ENCODE measurements at regions not wholly inside any gene's neighbourhood (a gene's known extent, or its start where the extent isn't known, plus 50 kb on each side); places are given as distances from the start of the nearest gene placed in this dataset.

- Mint-ChIP-seq H3K36me3 (ENCODE audit: insufficient read depth) (no peaks in the 10 kb centered on the region), H3K4me1 (ENCODE audit: low read depth in 2 of 2) (no peaks in the 10 kb centered on the region), H3K27me3 (peaks cover 6 to 28% of the 10 kb centered on the region in 2 donors), H3K4me3 (no peak overlapping the region), H3K9me3 (no peaks in the 10 kb centered on the region), H3K27ac (no peak overlapping the region)
- ATAC-seq (replicated peaks) (no peak), DNase-seq (no peak)
These were observed 327.8 kb upstream of the USP24 start for GRCh38 chr1:55542901-55543504.

GRCh38 chr1:55541296-55541695, 326.1 kb upstream of the USP24 start:
- DNase-seq = no peak
- no peak for ATAC-seq (replicated peaks)
- H3K36me3 Mint-ChIP-seq (ENCODE audit: insufficient read depth) = no peaks in the 10 kb centered on the region
- no peaks in the 10 kb centered on the region for H3K9me3 Mint-ChIP-seq
- H3K27ac Mint-ChIP-seq = no peak overlapping the region
- H3K4me3 Mint-ChIP-seq = no peak overlapping the region
- H3K4me1 Mint-ChIP-seq (ENCODE audit: low read depth in 2 of 2) = no peaks in the 10 kb centered on the region
- H3K27me3 Mint-ChIP-seq = peaks cover under 1 to 17% of the 10 kb centered on the region in 2 donors

DNA sequence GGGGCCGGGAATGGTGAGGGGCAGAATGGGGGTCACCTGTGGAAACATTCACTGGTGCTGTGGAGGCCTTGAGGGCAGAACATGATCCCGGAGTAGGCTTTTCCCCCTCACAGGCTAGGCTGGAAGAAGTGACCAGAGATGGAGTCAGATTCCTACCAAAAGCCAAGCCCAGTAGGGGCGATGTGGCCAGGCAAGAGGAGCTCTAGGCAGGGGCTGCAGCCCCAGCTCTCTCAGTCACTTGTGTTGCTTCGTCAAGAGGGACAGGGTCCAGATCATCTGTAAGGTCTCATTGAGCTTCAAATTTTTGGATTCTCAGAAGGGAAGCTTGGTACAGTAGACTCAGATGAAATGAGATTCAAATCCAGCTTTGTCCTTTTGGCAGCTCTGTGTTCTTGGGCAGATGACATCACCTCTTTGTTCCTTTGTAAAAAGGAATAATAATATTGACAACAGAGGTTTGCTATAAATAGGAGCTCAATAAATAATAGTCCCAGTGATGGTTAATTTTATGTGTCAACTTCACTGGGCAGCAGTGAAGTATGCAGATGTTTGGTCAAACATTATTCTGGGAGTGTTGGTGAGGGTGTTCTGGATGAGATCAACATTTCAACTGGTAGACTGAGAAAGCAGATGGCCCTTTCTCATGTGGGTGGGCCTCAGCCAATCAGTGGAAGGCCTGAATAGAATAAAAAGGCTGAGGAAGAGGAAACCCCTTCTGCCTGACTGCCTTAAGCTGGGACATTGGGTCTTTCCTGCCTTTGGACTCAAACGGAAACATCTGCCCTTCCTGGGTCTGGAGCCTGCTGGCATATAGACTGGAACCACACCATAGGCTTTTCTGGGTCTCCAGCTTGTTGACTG, 324.7 kb upstream of the USP24 start:
- no peak overlapping the region for H3K4me3 Mint-ChIP-seq
- no peak for DNase-seq
- no peaks in the 10 kb centered on the region for H3K9me3 Mint-ChIP-seq
- H3K27me3 Mint-ChIP-seq = peaks cover 0 to 5% of the 10 kb centered on the region in 2 donors
- H3K4me1 Mint-ChIP-seq (ENCODE audit: low read depth in 2 of 2) = no peaks in the 10 kb centered on the region
- no peak overlapping the region for H3K27ac Mint-ChIP-seq
- H3K36me3 Mint-ChIP-seq (ENCODE audit: insufficient read depth) = no peaks in the 10 kb centered on the region
- no peak for ATAC-seq (replicated peaks)

- no peak for ATAC-seq (replicated peaks)
- H3K36me3 Mint-ChIP-seq (ENCODE audit: insufficient read depth) = no peaks in the 10 kb centered on the region
- no peaks in the 10 kb centered on the region for H3K9me3 Mint-ChIP-seq
- DNase-seq = no peak
- no peaks in the 10 kb centered on the region for H3K27me3 Mint-ChIP-seq
- no peaks in the 10 kb centered on the region for H3K4me1 Mint-ChIP-seq (ENCODE audit: low read depth in 2 of 2)
- H3K27ac Mint-ChIP-seq = no peak overlapping the region
- no peak overlapping the region for H3K4me3 Mint-ChIP-seq
These were observed 323.3 kb upstream of the USP24 start for GRCh38 chr1:55538428-55538827.

DNA sequence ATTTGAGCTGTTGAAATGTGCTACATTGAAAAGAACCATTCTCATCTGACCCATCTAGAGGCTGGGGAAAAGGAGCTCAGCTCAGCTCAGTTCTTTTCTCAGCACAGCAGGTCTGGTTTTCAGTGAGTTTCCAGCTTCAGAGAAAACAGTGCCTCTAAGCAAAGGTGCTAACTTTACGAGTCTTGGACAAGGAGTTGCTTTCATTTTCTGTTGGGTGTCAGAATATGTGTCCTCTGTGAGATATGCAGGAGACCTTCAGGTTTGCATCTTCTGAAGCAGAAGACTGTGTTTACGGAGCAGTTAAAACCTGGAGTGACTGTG, 321.3 kb upstream of the USP24 start:
- no peak overlapping the region for H3K27ac Mint-ChIP-seq
- H3K4me1 Mint-ChIP-seq (ENCODE audit: low read depth in 2 of 2) = no peaks in the 10 kb centered on the region

GRCh38 chr1:55535724-55536544, 320.8 kb upstream of the USP24 start:
- Mint-ChIP-seq H3K27me3 (peaks cover 15 to 18% of the 10 kb centered on the region in 2 donors), H3K4me3 (peak overlapping the region in 1 of 2 donors; percentile 21), H3K4me1 (ENCODE audit: low read depth in 2 of 2) (no peaks in the 10 kb centered on the region), H3K9me3 (no peaks in the 10 kb centered on the region), H3K27ac (no peak overlapping the region), H3K36me3 (ENCODE audit: insufficient read depth) (no peaks in the 10 kb centered on the region)
- ATAC-seq (replicated peaks) (no peak), DNase-seq (no peak)

More for the DNA sequence above, 321.3 kb upstream of the USP24 start:
- Mint-ChIP-seq H3K9me3 (no peaks in the 10 kb centered on the region), H3K27me3 (peaks cover 10 to 13% of the 10 kb centered on the region in 2 donors), H3K4me3 (no peak overlapping the region), H3K36me3 (ENCODE audit: insufficient read depth) (no peaks in the 10 kb centered on the region)
- ATAC-seq (replicated peaks) (no peak), DNase-seq (no peak)

DNA sequence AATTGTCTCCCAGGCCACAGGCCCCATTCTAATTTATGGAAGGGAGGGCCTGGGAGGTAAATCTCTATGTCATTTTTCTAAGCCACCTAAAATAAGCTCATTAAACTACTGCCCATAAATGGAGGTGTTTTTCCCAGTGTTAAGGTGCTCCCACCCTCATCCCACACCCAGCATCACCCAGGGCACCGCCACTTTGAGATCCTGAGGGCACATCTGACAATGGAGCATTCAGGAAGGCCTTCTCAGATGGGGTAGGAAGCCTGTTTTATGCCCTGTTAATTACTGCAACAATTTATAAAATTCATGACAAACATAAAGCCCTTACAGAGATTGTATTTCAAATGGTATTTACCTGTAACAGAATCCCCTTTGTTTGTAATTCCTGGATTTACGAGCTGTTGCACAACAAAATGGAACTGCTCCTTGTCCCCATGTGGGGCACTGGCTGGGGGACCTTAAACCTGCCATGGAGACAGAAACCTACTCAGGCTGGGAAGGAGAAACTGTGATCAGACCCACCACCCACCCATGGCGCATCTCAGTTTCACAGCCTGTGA, 319.5 kb upstream of the USP24 start:
- H3K27me3 Mint-ChIP-seq = peaks cover 19 to 21% of the 10 kb centered on the region in 2 donors
- DNase-seq (no peak), ATAC-seq (replicated peaks) (no peak)
- H3K9me3 Mint-ChIP-seq = no peaks in the 10 kb centered on the region
- H3K27ac Mint-ChIP-seq = no peak overlapping the region
- H3K4me3 Mint-ChIP-seq = no peak overlapping the region
- H3K36me3 Mint-ChIP-seq (ENCODE audit: insufficient read depth) = no peaks in the 10 kb centered on the region
- H3K4me1 Mint-ChIP-seq (ENCODE audit: low read depth in 2 of 2) = no peaks in the 10 kb centered on the region

- Mint-ChIP-seq H3K4me3 (no peak overlapping the region), H3K36me3 (ENCODE audit: insufficient read depth) (no peaks in the 10 kb centered on the region), H3K4me1 (ENCODE audit: low read depth in 2 of 2) (no peaks in the 10 kb centered on the region), H3K9me3 (no peaks in the 10 kb centered on the region), H3K27me3 (peaks cover 38 to 39% of the 10 kb centered on the region in 2 donors), H3K27ac (no peak overlapping the region)
- ATAC-seq (replicated peaks) (no peak), DNase-seq (no peak)
These were observed 316.5 kb upstream of the USP24 start for GRCh38 chr1:55531644-55532043.

GRCh38 chr1:55530749-55531478, 315.8 kb upstream of the USP24 start:
- Mint-ChIP-seq H3K27ac (no peak overlapping the region), H3K4me3 (no peak overlapping the region), H3K27me3 (peaks cover 43 to 44% of the 10 kb centered on the region in 2 donors), H3K9me3 (no peaks in the 10 kb centered on the region), H3K4me1 (ENCODE audit: low read depth in 2 of 2) (no peaks in the 10 kb centered on the region), H3K36me3 (ENCODE audit: insufficient read depth) (no peaks in the 10 kb centered on the region)
- DNase-seq (no peak), ATAC-seq (replicated peaks) (no peak)

GRCh38 chr1:55529017-55529416, 313.9 kb upstream of the USP24 start:
- Mint-ChIP-seq H3K4me3 (no peak overlapping the region), H3K4me1 (ENCODE audit: low read depth in 2 of 2) (no peaks in the 10 kb centered on the region), H3K9me3 (no peaks in the 10 kb centered on the region), H3K36me3 (ENCODE audit: insufficient read depth) (no peaks in the 10 kb centered on the region), H3K27me3 (peaks cover 46 to 51% of the 10 kb centered on the region in 2 donors), H3K27ac (no peak overlapping the region)
- ATAC-seq (replicated peaks) (no peak), DNase-seq (no peak)

DNA sequence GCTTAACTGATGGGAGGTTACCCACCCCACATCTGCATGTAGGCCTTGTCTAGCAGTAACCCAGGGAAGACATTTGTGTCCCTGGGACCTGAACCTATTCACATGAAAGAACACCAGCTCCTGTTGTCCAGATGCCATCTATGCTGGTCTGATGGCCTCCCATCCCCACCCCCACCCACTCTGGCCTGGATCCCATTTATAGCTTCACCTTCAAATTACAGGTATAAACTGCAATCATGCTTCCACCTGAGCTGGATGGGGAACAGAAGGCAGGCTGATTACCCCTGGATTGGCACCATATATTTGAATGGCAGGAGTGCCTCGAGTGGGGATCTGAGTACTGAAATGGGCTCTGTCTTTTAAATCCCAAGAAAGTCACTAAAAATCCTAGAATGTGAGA, 312.7 kb upstream of the USP24 start:
- H3K27ac Mint-ChIP-seq = no peak overlapping the region
- no peak for DNase-seq
- no peaks in the 10 kb centered on the region for H3K36me3 Mint-ChIP-seq (ENCODE audit: insufficient read depth)

GRCh38 chr1:55526716-55527115, 311.6 kb upstream of the USP24 start:
- H3K36me3 Mint-ChIP-seq (ENCODE audit: insufficient read depth) = no peaks in the 10 kb centered on the region
- H3K9me3 Mint-ChIP-seq = no peaks in the 10 kb centered on the region
- no peaks in the 10 kb centered on the region for H3K4me1 Mint-ChIP-seq (ENCODE audit: low read depth in 2 of 2)
- DNase-seq (no peak), ATAC-seq (replicated peaks) (no peak)
- no peak overlapping the region for H3K4me3 Mint-ChIP-seq
- no peak overlapping the region for H3K27ac Mint-ChIP-seq
- H3K27me3 Mint-ChIP-seq = peaks cover 42 to 52% of the 10 kb centered on the region in 2 donors

More for the DNA sequence above, 312.7 kb upstream of the USP24 start:
- ATAC-seq (replicated peaks) = no peak
- no peaks in the 10 kb centered on the region for H3K9me3 Mint-ChIP-seq
- H3K4me1 Mint-ChIP-seq (ENCODE audit: low read depth in 2 of 2) = no peaks in the 10 kb centered on the region
- H3K4me3 Mint-ChIP-seq = no peak overlapping the region
- peaks cover 48 to 55% of the 10 kb centered on the region in 2 donors for H3K27me3 Mint-ChIP-seq

DNA sequence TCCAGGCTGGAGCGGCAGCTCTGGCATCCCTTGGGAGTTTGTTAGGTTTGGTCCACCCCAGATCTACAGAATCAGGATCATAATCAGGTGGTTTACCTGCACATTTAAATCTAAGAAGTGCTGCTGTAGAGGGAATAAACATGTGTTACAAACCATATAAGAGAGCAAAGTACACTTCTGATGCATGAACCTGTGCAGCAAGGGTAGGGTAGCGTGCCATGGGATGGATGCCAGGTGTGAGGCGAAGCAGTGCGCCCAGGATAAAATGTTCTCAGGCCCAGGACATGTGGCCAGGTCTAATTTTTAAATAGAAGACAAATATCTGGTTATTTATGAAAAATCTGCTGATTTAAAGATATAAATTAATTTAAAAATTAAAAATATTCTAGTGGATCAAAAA, 308.8 kb upstream of the USP24 start:
- Mint-ChIP-seq H3K27me3 (peaks cover 27 to 38% of the 10 kb centered on the region in 2 donors), H3K4me1 (ENCODE audit: low read depth in 2 of 2) (no peaks in the 10 kb centered on the region), H3K36me3 (ENCODE audit: insufficient read depth) (no peaks in the 10 kb centered on the region), H3K27ac (no peak overlapping the region), H3K4me3 (no peak overlapping the region), H3K9me3 (no peaks in the 10 kb centered on the region)
- no peak for ATAC-seq (replicated peaks)
- no peak for DNase-seq

Data from effector memory CD8-positive, alpha-beta T cell (primary cell).